OCI-LY1 (cell line): ENCODE measurements at regions not wholly inside any gene's neighbourhood (a gene's known extent, or its start where the extent isn't known, plus 50 kb on each side); places are given as distances from the start of the nearest gene placed in this dataset.

Source experiments
- H2AFZ ChIP-seq: fragments of 200-600 bp; sonication (generic), shearing (Covaris generic); 2 replicates; pipeline ENCODE4 v1.6.0; 2014; ENCODE audit warnings: antibody characterized with exemption, mild to moderate bottlenecking, low read length
- H3F3A ChIP-seq: fragments of 200-600 bp; sonication (generic), shearing (Covaris generic); 2 replicates; pipeline ENCODE4 v1.6.0; 2014; ENCODE audit warnings: mild to moderate bottlenecking, antibody characterized with exemption, low read length, moderate library complexity; ENCODE audit not compliant: insufficient read depth
- H3K27ac ChIP-seq: fragments of 200-600 bp; sonication (generic); 2 replicates; pipeline ENCODE4 v1.5.1; 2014; ENCODE audit warnings: low read length, mixed run types, mild to moderate bottlenecking, low read depth; ENCODE audit not compliant: poor library complexity, severe bottlenecking
- H3K27me3 ChIP-seq: fragments of 200-600 bp; sonication (generic); 2 replicates; pipeline ENCODE4 v1.6.0; 2014; ENCODE audit warnings: antibody characterized with exemption, mild to moderate bottlenecking, low read length, moderate library complexity; ENCODE audit not compliant: insufficient read depth
- H3K36me3 ChIP-seq: fragments of 200-600 bp; sonication (generic); 2 replicates; pipeline ENCODE4 v1.6.1; 2014; ENCODE audit warnings: mild to moderate bottlenecking, antibody characterized with exemption, low read length, moderate library complexity, mixed read lengths; ENCODE audit not compliant: insufficient read depth
- H3K4me1 ChIP-seq: fragments of 200-600 bp; sonication (generic); 2 replicates; pipeline ENCODE4 v1.5.1; 2014; ENCODE audit warnings: mild to moderate bottlenecking, low read length, moderate library complexity; ENCODE audit not compliant: insufficient read depth, severe bottlenecking
- H3K4me2 ChIP-seq: fragments of 200-600 bp; sonication (generic), shearing (Covaris generic); 2 replicates; pipeline ENCODE4 v1.6.1; 2014; ENCODE audit warnings: low read length
- H3K4me3 ChIP-seq: fragments of 200-600 bp; sonication (generic); 2 replicates; pipeline ENCODE4 v1.5.1; 2014; ENCODE audit warnings: low read length, low read depth, mild to moderate bottlenecking, mixed read lengths; ENCODE audit not compliant: poor library complexity, severe bottlenecking
- H3K79me2 ChIP-seq: fragments of 200-600 bp; shearing (Covaris generic); 2 replicates; pipeline ENCODE4 v1.6.1; 2016; ENCODE audit warnings: mixed run types, low read length, mixed read lengths; ENCODE audit not compliant: insufficient read depth
- H3K9ac ChIP-seq: fragments of 200-600 bp; sonication (generic), shearing (Covaris generic); 2 replicates; pipeline ENCODE4 v1.6.1; 2014; ENCODE audit warnings: mild to moderate bottlenecking, low read length, mixed read lengths
- H3K9me2 ChIP-seq: fragments of 200-600 bp; sonication (generic), shearing (Covaris generic); 2 replicates; pipeline ENCODE4 v1.6.1; 2014; ENCODE audit warnings: low read depth, mild to moderate bottlenecking, low read length, mixed read lengths
- H3K9me3 ChIP-seq: fragments of 200-600 bp; shearing (Covaris generic); 2 replicates; pipeline ENCODE4 v1.6.1; 2014; ENCODE audit warnings: low read length, mixed read lengths
- H4K20me1 ChIP-seq: fragments of 200-600 bp; sonication (generic), shearing (Covaris generic); 2 replicates; pipeline ENCODE4 v1.6.0; 2016; ENCODE audit warnings: mild to moderate bottlenecking, low read length; ENCODE audit not compliant: insufficient read depth
- EZH2 ChIP-seq: fragments of 200-600 bp; sonication (generic), shearing (Covaris generic); IDR thresholded peaks from 2 replicates; pipeline ENCODE4 v1.8.0; 2017; ENCODE audit warnings: borderline replicate concordance, mixed run types, mild to moderate bottlenecking, antibody characterized with exemption, low read length, moderate library complexity, mixed read lengths
- TF ChIP-seq, protein P1 (sequence below): fragments of 200-600 bp; sonication (generic), shearing (Covaris generic); IDR thresholded peaks from 2 replicates; pipeline ENCODE4 v1.5.1; 2017; ENCODE audit warnings: mild to moderate bottlenecking, antibody characterized with exemption, low read length, moderate library complexity, mixed read lengths

- H3K9me3 ChIP-seq: no peaks in the 10 kb centered on the region
- no peak overlapping the region for H3K27ac ChIP-seq
- H3K4me2 ChIP-seq: no peak overlapping the region
- no peaks in the 10 kb centered on the region; the same call in 1 of the 2 replicates for H3K36me3 ChIP-seq
- no peaks in the 10 kb centered on the region for H3K4me1 ChIP-seq
- no peak for TF ChIP-seq EZH2
- TF ChIP-seq, protein P1, sequence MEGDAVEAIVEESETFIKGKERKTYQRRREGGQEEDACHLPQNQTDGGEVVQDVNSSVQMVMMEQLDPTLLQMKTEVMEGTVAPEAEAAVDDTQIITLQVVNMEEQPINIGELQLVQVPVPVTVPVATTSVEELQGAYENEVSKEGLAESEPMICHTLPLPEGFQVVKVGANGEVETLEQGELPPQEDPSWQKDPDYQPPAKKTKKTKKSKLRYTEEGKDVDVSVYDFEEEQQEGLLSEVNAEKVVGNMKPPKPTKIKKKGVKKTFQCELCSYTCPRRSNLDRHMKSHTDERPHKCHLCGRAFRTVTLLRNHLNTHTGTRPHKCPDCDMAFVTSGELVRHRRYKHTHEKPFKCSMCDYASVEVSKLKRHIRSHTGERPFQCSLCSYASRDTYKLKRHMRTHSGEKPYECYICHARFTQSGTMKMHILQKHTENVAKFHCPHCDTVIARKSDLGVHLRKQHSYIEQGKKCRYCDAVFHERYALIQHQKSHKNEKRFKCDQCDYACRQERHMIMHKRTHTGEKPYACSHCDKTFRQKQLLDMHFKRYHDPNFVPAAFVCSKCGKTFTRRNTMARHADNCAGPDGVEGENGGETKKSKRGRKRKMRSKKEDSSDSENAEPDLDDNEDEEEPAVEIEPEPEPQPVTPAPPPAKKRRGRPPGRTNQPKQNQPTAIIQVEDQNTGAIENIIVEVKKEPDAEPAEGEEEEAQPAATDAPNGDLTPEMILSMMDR: peak; percentile 87
- no peaks in the 10 kb centered on the region for H3K79me2 ChIP-seq
- H3K9ac ChIP-seq: no peak overlapping the region
- H4K20me1 ChIP-seq: no peaks in the 10 kb centered on the region
- no peak overlapping the region for H3K4me3 ChIP-seq
- H3F3A ChIP-seq: no peaks in the 10 kb centered on the region
- H2AFZ ChIP-seq: no peak overlapping the region
- no peaks in the 10 kb centered on the region for H3K9me2 ChIP-seq
- 0 out of 2 replicates have a peak, but pooled peaks cover 12% of the 10 kb centered on the region for H3K27me3 ChIP-seq
Observed at GRCh38 chr7:26500749-26501352, 209.2 kb downstream of the SNX10 start.

- no peaks in the 10 kb centered on the region for H4K20me1 ChIP-seq
- 0 out of 2 replicates have a peak, but pooled peaks cover 12% of the 10 kb centered on the region for H3K27me3 ChIP-seq
- H3K36me3 ChIP-seq: no peaks in the 10 kb centered on the region; the same call in 1 of the 2 replicates
- H3F3A ChIP-seq: no peaks in the 10 kb centered on the region
- H3K27ac ChIP-seq: no peak overlapping the region
- H2AFZ ChIP-seq: no peak overlapping the region
- no peak overlapping the region for H3K4me2 ChIP-seq
- no peaks in the 10 kb centered on the region for H3K4me1 ChIP-seq
- no peaks in the 10 kb centered on the region for H3K9me3 ChIP-seq
- H3K9ac ChIP-seq: no peak overlapping the region
- no peak for TF ChIP-seq EZH2
- TF ChIP-seq, protein P1: no peak
- H3K4me3 ChIP-seq: no peak overlapping the region
- H3K79me2 ChIP-seq: no peaks in the 10 kb centered on the region
- H3K9me2 ChIP-seq: no peaks in the 10 kb centered on the region
Observed at GRCh38 chr7:26504411-26505120, 212.9 kb downstream of the SNX10 start.

DNA sequence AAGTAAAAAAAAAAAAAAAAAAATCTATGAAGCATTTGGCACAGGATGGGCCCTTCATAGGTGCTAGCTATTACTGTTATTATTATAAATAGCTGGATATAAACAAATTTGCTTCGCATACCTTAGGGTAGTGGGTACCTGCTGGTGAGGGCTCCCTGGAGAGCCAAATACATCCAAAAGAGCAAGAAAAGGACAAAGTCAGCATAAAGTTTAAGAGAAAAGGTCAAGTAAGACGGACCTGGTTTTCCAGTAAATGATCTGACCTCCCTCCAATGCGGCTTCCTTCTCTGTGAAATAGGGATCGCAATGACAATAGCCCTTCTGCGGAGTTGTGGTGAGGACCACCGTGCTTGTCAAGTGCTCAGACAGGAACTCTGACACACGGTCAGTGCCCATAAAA lies 214.5 kb downstream of the SNX10 start:
- Histone ChIP-seq H3K27me3 (0 out of 2 replicates have a peak, but pooled peaks cover 18% of the 10 kb centered on the region), H3K9me3 (peaks cover 4% of the 10 kb centered on the region; the same call in 1 of the 2 replicates), H3K4me2 (no peak overlapping the region), H3K9me2 (no peaks in the 10 kb centered on the region), H3K36me3 (no peaks in the 10 kb centered on the region), H3F3A (no peaks in the 10 kb centered on the region), H3K9ac (no peak overlapping the region), H2AFZ (no peak overlapping the region), H3K4me1 (no peaks in the 10 kb centered on the region), H3K27ac (no peak overlapping the region), H3K79me2 (no peaks in the 10 kb centered on the region), H4K20me1 (no peaks in the 10 kb centered on the region), H3K4me3 (no peak overlapping the region)
- TF ChIP-seq, protein P1: no peak
- no peak for TF ChIP-seq EZH2
